SH-SY5Y (cell line): ENCODE measurements at regions not wholly inside any gene's neighbourhood (a gene's known extent, or its start where the extent isn't known, plus 50 kb on each side); places are given as distances from the start of the nearest gene placed in this dataset.

Source experiments
- GATA2 ChIP-seq: IDR thresholded peaks from 2 replicates; pipeline ENCODE4 v1.6.1; 2011; ENCODE audit warnings: mild to moderate bottlenecking, low read depth, low read length
- GATA3 ChIP-seq: IDR thresholded peaks from 2 replicates; pipeline ENCODE4 v1.6.1; 2011; ENCODE audit warnings: low read depth, mild to moderate bottlenecking, low read length, moderate library complexity

GRCh38 chr1:8078176-8078671 is 52.1 kb upstream of the ERRFI1 start:
- peak; percentile 64; the same call in 1 of the 2 replicates for TF ChIP-seq GATA2
- TF ChIP-seq GATA3: peak; percentile 41; the same call in 1 of the 2 replicates
